GM23338 (cell line): ENCODE measurements at regions not wholly inside any gene's neighbourhood (a gene's known extent, or its start where the extent isn't known, plus 50 kb on each side); places are given as distances from the start of the nearest gene placed in this dataset.

Experiments
- ATAC-seq: fragments of 200-7000 bp; cut with Tn5 transposase; 3 replicates; pipeline ENCODE4 v1.9.1; 2020
- DNase-seq: peaks from one replicate; pipeline ENCODE4 v3.0.0-alpha.2; 2015; ENCODE audit warnings: low spot score
- H2AFZ ChIP-seq: fragments of 200-600 bp; sonication (generic); 2 replicates; pipeline ENCODE4 v1.8.0; 2016; ENCODE audit warnings: antibody characterized with exemption, mild to moderate bottlenecking, moderate library complexity
- H3F3A ChIP-seq: fragments of 200-600 bp; sonication (generic); replicated peaks from 2 replicates; pipeline ENCODE4 v1.8.0; 2017; ENCODE audit warnings: antibody characterized with exemption, mixed run types, low read depth
- H3K27ac ChIP-seq: fragments of 200-600 bp; sonication (generic); 2 replicates; pipeline ENCODE4 v1.6.1; 2016; ENCODE audit warnings: low read depth
- H3K27me3 ChIP-seq: fragments of 200-600 bp; sonication (generic); 2 replicates; pipeline ENCODE4 v1.8.0; 2016; ENCODE audit warnings: mild to moderate bottlenecking, mixed run types, moderate library complexity; ENCODE audit not compliant: insufficient read depth
- H3K36me3 ChIP-seq: fragments of 200-600 bp; sonication (generic); 2 replicates; pipeline ENCODE4 v1.8.0; 2016; ENCODE audit warnings: mild to moderate bottlenecking; ENCODE audit not compliant: insufficient read depth
- H3K4me1 ChIP-seq: fragments of 200-600 bp; sonication (generic); 2 replicates; pipeline ENCODE4 v1.8.0; 2016; ENCODE audit warnings: mild to moderate bottlenecking, moderate library complexity; ENCODE audit not compliant: insufficient read depth
- H3K4me2 ChIP-seq: fragments of 200-600 bp; sonication (generic); 2 replicates; pipeline ENCODE4 v1.7.1; 2017; ENCODE audit warnings: mixed run types
- H3K4me3 ChIP-seq: fragments of 200-600 bp; sonication (generic); 2 replicates; pipeline ENCODE4 v1.6.1; 2016; ENCODE audit warnings: mixed run types
- H3K79me2 ChIP-seq: fragments of 200-600 bp; sonication (generic); replicated peaks from 2 replicates; pipeline ENCODE4 v1.8.0; 2017; ENCODE audit warnings: mild to moderate bottlenecking; ENCODE audit not compliant: insufficient read depth
- H3K9me2 ChIP-seq: fragments of 200-600 bp; sonication (generic); 2 replicates; pipeline ENCODE4 v1.8.0; 2017; ENCODE audit not compliant: insufficient read depth
- H4K20me1 ChIP-seq: fragments of 200-600 bp; sonication (generic); replicated peaks from 2 replicates; pipeline ENCODE4 v1.8.0; 2017; ENCODE audit warnings: mild to moderate bottlenecking; ENCODE audit not compliant: insufficient read depth
- H3K27ac Mint-ChIP-seq: 2 replicates; pipeline ENCODE4 v1.8.0; 2020; ENCODE audit warnings: inconsistent platforms, mild to moderate bottlenecking, moderate library complexity, mixed read lengths
- H3K27me3 Mint-ChIP-seq: 3 replicates; pipeline ENCODE4 v1.8.0; 2022; ENCODE audit warnings: low read depth, mild to moderate bottlenecking, moderate library complexity, mixed read lengths, inconsistent platforms; ENCODE audit not compliant: insufficient read depth, poor library complexity
- H3K36me3 Mint-ChIP-seq: 3 replicates; pipeline ENCODE4 v1.8.0; 2021; ENCODE audit warnings: low read depth, mild to moderate bottlenecking, inconsistent platforms, moderate library complexity, mixed read lengths
- H3K4me1 Mint-ChIP-seq: 3 replicates; pipeline ENCODE4 v1.8.0; 2020; ENCODE audit warnings: mild to moderate bottlenecking, inconsistent platforms, mixed read lengths
- H3K4me3 Mint-ChIP-seq: 3 replicates; pipeline ENCODE4 v1.8.0; 2021; ENCODE audit warnings: moderate library complexity, mild to moderate bottlenecking, inconsistent platforms, mixed read lengths
- H3K9me3 Mint-ChIP-seq: 3 replicates; pipeline ENCODE4 v1.8.0; 2020; ENCODE audit warnings: moderate library complexity, mild to moderate bottlenecking, inconsistent platforms, mixed read lengths
- JUNB ChIP-seq: IDR thresholded peaks from one replicate; pipeline ENCODE4 v1.6.1; 2016; ENCODE audit warnings: antibody characterized with exemption; ENCODE audit not compliant: unreplicated experiment
- POLR2AphosphoS5 ChIP-seq: IDR thresholded peaks from 2 replicates; pipeline ENCODE4 v1.6.1; 2016; ENCODE audit warnings: antibody characterized with exemption, low read depth
- TF ChIP-seq, protein P1 (sequence below): IDR thresholded peaks from 2 replicates; pipeline ENCODE4 v1.6.1; 2016; ENCODE audit warnings: antibody characterized with exemption
- TF ChIP-seq, protein P2 (sequence below): fragments of 250-450 bp; sonication (Bioruptor Pico); IDR thresholded peaks from 2 replicates; pipeline ENCODE4 v1.5.0; 2020; ENCODE audit warnings: mild to moderate bottlenecking, moderate library complexity
- TF ChIP-seq, protein P3 (sequence below): IDR thresholded peaks from one replicate; pipeline ENCODE4 v1.6.1; 2018; ENCODE audit warnings: antibody characterized with exemption; ENCODE audit not compliant: unreplicated experiment

DNA sequence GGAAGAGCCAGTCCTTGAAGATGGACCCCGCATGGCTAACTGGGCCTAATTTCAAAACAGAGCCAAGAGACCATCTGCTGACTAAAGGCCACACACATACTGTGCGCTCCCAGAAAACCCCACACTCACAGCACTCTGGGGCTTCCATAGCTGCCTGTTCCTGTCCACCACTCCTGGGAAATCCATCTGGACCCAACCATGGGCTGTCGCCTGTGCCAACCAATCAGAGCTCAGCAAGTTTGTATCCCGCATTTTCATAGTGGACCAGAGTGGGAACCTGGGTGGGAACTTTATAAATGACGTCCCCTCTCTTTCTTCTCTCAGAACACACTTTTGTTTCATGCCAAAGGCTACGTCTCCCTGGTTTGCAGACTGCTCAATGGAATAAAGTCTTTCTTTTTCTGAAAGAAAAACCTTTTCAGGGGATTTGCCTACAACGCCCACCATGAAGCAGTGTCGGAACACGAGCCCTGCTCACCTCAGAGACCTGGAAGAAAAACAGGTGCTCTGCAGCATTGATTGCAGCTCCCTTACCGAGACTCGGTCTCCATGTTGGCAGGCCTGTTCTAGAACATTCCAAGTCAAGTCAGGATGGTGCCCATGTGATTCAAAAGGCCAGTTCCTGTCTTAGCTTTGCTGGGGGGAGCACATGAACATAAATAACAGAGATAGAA is 137.2 kb upstream of the GPC1 start:
- DNase-seq (no peak), ATAC-seq (no peak)
- H3K4me1 ChIP-seq, result no peaks in the 10 kb centered on the region
- no peaks in the 10 kb centered on the region for H3K79me2 ChIP-seq
- 0 out of 2 replicates have a peak, but pooled peaks cover 2% of the 10 kb centered on the region for H3K9me2 ChIP-seq
- H2AFZ ChIP-seq, result no peak overlapping the region
- Mint-ChIP-seq H3K4me3 (no peak overlapping the region), H3K4me1 (peaks cover 7% of the 10 kb centered on the region), H3K27me3 (peaks cover 7% of the 10 kb centered on the region), H3K9me3 (no peaks in the 10 kb centered on the region), H3K36me3 (no peaks in the 10 kb centered on the region), H3K27ac (no peak overlapping the region)
- H3F3A ChIP-seq, result no peaks in the 10 kb centered on the region
- H4K20me1 ChIP-seq, result no peaks in the 10 kb centered on the region
- H3K4me2 ChIP-seq, result no peak overlapping the region
- no peak overlapping the region for H3K4me3 ChIP-seq
- H3K27me3 ChIP-seq, result no peaks in the 10 kb centered on the region
- no peaks in the 10 kb centered on the region for H3K36me3 ChIP-seq
- TF ChIP-seq JUNB (no peak), POLR2AphosphoS5 (no peak)
- TF ChIP-seq, protein P1, sequence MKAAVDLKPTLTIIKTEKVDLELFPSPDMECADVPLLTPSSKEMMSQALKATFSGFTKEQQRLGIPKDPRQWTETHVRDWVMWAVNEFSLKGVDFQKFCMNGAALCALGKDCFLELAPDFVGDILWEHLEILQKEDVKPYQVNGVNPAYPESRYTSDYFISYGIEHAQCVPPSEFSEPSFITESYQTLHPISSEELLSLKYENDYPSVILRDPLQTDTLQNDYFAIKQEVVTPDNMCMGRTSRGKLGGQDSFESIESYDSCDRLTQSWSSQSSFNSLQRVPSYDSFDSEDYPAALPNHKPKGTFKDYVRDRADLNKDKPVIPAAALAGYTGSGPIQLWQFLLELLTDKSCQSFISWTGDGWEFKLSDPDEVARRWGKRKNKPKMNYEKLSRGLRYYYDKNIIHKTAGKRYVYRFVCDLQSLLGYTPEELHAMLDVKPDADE, result no peak
- TF ChIP-seq, protein P2, sequence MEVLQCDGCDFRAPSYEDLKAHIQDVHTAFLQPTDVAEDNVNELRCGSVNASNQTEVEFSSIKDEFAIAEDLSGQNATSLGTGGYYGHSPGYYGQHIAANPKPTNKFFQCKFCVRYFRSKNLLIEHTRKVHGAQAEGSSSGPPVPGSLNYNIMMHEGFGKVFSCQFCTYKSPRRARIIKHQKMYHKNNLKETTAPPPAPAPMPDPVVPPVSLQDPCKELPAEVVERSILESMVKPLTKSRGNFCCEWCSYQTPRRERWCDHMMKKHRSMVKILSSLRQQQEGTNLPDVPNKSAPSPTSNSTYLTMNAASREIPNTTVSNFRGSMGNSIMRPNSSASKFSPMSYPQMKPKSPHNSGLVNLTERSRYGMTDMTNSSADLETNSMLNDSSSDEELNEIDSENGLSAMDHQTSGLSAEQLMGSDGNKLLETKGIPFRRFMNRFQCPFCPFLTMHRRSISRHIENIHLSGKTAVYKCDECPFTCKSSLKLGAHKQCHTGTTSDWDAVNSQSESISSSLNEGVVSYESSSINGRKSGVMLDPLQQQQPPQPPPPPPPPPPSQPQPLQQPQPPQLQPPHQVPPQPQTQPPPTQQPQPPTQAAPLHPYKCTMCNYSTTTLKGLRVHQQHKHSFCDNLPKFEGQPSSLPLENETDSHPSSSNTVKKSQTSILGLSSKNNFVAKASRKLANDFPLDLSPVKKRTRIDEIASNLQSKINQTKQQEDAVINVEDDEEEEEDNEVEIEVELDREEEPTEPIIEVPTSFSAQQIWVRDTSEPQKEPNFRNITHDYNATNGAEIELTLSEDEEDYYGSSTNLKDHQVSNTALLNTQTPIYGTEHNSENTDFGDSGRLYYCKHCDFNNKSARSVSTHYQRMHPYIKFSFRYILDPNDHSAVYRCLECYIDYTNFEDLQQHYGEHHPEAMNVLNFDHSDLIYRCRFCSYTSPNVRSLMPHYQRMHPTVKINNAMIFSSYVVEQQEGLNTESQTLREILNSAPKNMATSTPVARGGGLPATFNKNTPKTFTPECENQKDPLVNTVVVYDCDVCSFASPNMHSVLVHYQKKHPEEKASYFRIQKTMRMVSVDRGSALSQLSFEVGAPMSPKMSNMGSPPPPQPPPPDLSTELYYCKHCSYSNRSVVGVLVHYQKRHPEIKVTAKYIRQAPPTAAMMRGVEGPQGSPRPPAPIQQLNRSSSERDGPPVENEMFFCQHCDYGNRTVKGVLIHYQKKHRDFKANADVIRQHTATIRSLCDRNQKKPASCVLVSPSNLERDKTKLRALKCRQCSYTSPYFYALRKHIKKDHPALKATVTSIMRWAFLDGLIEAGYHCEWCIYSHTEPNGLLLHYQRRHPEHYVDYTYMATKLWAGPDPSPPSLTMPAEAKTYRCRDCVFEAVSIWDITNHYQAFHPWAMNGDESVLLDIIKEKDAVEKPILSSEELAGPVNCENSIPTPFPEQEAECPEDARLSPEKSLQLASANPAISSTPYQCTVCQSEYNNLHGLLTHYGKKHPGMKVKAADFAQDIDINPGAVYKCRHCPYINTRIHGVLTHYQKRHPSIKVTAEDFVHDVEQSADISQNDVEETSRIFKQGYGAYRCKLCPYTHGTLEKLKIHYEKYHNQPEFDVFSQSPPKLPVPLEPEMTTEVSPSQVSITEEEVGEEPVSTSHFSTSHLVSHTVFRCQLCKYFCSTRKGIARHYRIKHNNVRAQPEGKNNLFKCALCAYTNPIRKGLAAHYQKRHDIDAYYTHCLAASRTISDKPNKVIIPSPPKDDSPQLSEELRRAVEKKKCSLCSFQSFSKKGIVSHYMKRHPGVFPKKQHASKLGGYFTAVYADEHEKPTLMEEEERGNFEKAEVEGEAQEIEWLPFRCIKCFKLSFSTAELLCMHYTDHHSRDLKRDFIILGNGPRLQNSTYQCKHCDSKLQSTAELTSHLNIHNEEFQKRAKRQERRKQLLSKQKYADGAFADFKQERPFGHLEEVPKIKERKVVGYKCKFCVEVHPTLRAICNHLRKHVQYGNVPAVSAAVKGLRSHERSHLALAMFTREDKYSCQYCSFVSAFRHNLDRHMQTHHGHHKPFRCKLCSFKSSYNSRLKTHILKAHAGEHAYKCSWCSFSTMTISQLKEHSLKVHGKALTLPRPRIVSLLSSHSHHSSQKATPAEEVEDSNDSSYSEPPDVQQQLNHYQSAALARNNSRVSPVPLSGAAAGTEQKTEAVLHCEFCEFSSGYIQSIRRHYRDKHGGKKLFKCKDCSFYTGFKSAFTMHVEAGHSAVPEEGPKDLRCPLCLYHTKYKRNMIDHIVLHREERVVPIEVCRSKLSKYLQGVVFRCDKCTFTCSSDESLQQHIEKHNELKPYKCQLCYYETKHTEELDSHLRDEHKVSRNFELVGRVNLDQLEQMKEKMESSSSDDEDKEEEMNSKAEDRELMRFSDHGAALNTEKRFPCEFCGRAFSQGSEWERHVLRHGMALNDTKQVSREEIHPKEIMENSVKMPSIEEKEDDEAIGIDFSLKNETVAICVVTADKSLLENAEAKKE (CRISPR knock-in tag), result no peak
- TF ChIP-seq, protein P3, sequence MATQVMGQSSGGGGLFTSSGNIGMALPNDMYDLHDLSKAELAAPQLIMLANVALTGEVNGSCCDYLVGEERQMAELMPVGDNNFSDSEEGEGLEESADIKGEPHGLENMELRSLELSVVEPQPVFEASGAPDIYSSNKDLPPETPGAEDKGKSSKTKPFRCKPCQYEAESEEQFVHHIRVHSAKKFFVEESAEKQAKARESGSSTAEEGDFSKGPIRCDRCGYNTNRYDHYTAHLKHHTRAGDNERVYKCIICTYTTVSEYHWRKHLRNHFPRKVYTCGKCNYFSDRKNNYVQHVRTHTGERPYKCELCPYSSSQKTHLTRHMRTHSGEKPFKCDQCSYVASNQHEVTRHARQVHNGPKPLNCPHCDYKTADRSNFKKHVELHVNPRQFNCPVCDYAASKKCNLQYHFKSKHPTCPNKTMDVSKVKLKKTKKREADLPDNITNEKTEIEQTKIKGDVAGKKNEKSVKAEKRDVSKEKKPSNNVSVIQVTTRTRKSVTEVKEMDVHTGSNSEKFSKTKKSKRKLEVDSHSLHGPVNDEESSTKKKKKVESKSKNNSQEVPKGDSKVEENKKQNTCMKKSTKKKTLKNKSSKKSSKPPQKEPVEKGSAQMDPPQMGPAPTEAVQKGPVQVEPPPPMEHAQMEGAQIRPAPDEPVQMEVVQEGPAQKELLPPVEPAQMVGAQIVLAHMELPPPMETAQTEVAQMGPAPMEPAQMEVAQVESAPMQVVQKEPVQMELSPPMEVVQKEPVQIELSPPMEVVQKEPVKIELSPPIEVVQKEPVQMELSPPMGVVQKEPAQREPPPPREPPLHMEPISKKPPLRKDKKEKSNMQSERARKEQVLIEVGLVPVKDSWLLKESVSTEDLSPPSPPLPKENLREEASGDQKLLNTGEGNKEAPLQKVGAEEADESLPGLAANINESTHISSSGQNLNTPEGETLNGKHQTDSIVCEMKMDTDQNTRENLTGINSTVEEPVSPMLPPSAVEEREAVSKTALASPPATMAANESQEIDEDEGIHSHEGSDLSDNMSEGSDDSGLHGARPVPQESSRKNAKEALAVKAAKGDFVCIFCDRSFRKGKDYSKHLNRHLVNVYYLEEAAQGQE, result no peak
- no peak overlapping the region for H3K27ac ChIP-seq
